ENCODE measurements at regions not wholly inside any gene's neighbourhood (a gene's known extent, or its start where the extent isn't known, plus 50 kb on each side); places are given as distances from the start of the nearest gene placed in this dataset.
"Not testable (repeated sequence)": the region's sequence is repeated elsewhere in the genome, so short reads cannot be mapped to it uniquely, and the experiment has no call there.

GRCh38 chr13:62760724-62761123 lies 1345.1 kb upstream of the PCDH20 start:
- H3K9me3 ChIP-seq (ENCODE audit: insufficient read depth, low read depth, low read length): no peaks in the 10 kb centered on the region
- no peak overlapping the region for H3K27ac ChIP-seq (ENCODE audit: low read depth, low read length)
- no peaks in the 10 kb centered on the region for H3K9me3 Mint-ChIP-seq (ENCODE audit: unreplicated experiment)
- no peaks in the 10 kb centered on the region for H3K4me1 ChIP-seq (ENCODE audit: insufficient read depth, low read length)
- no peaks in the 10 kb centered on the region for H3K4me1 Mint-ChIP-seq (ENCODE audit: low read depth, unreplicated experiment)
- no peak for DNase-seq (ENCODE audit: low read depth)
- no peak for FAIRE-seq
- TF ChIP-seq EZH2 (IDR thresholded peaks at IDR 0.05; ENCODE audit: insufficient read depth, low read length) (no peak), CTCF (IDR thresholded peaks at IDR 0.05; ENCODE audit: insufficient read depth, low read depth, low read length) (no peak)
- no peaks in the 10 kb centered on the region for H3K36me3 Mint-ChIP-seq (ENCODE audit: low read depth, unreplicated experiment)
- no peak overlapping the region for H3K9ac ChIP-seq (ENCODE audit: low read length)
- no peak overlapping the region for H3K4me3 ChIP-seq (ENCODE audit: insufficient read depth, low read depth, low read length)
- no peak overlapping the region for H2AFZ ChIP-seq (ENCODE audit: low read depth, low read length)
- H3K36me3 ChIP-seq (ENCODE audit: insufficient read depth, low read length): no peaks in the 10 kb centered on the region
- no peaks in the 10 kb centered on the region for H3K79me2 ChIP-seq (ENCODE audit: insufficient read depth, low read length)
- no peaks in the 10 kb centered on the region for H4K20me1 ChIP-seq (ENCODE audit: insufficient read depth, low read length)
- no peaks in the 10 kb centered on the region for H3K27me3 ChIP-seq (ENCODE audit: insufficient read depth, low read length)
- no peak overlapping the region for H3K27ac Mint-ChIP-seq (ENCODE audit: unreplicated experiment)
- H3K4me2 ChIP-seq (ENCODE audit: low read length): no peak overlapping the region
- H3K27me3 Mint-ChIP-seq (ENCODE audit: low read depth, unreplicated experiment): no peaks in the 10 kb centered on the region
- H3K4me3 Mint-ChIP-seq (ENCODE audit: unreplicated experiment): no peak overlapping the region

- Histone ChIP-seq H4K20me1 (ENCODE audit: insufficient read depth, low read length) (no peaks in the 10 kb centered on the region), H3K9ac (ENCODE audit: low read length) (no peak overlapping the region), H3K79me2 (ENCODE audit: insufficient read depth, low read length) (no peaks in the 10 kb centered on the region), H3K4me2 (ENCODE audit: low read length) (no peak overlapping the region), H3K4me3 (ENCODE audit: insufficient read depth, low read depth, low read length) (no peak overlapping the region), H3K27ac (ENCODE audit: low read depth, low read length) (no peak overlapping the region), H3K27me3 (ENCODE audit: insufficient read depth, low read length) (no peaks in the 10 kb centered on the region), H2AFZ (ENCODE audit: low read depth, low read length) (no peak overlapping the region), H3K36me3 (ENCODE audit: insufficient read depth, low read length) (no peaks in the 10 kb centered on the region), H3K4me1 (ENCODE audit: insufficient read depth, low read length) (no peaks in the 10 kb centered on the region), H3K9me3 (ENCODE audit: insufficient read depth, low read depth, low read length) (no peaks in the 10 kb centered on the region)
- Mint-ChIP-seq H3K27ac (ENCODE audit: unreplicated experiment) (no peak overlapping the region), H3K4me3 (ENCODE audit: unreplicated experiment) (no peak overlapping the region), H3K27me3 (ENCODE audit: low read depth, unreplicated experiment) (no peaks in the 10 kb centered on the region), H3K9me3 (ENCODE audit: unreplicated experiment) (no peaks in the 10 kb centered on the region), H3K36me3 (ENCODE audit: low read depth, unreplicated experiment) (no peaks in the 10 kb centered on the region), H3K4me1 (ENCODE audit: low read depth, unreplicated experiment) (peaks cover 7% of the 10 kb centered on the region)
- FAIRE-seq (no peak), DNase-seq (ENCODE audit: low read depth) (no peak)
- TF ChIP-seq EZH2 (IDR thresholded peaks at IDR 0.05; ENCODE audit: insufficient read depth, low read length): no peak
- TF ChIP-seq CTCF (IDR thresholded peaks at IDR 0.05; ENCODE audit: insufficient read depth, low read depth, low read length): no peak
These were observed 1332.0 kb upstream of the PCDH20 start for GRCh38 chr13:62747629-62748028.

GRCh38 chr13:62747152-62747551 lies 1331.5 kb upstream of the PCDH20 start:
- H4K20me1 ChIP-seq (ENCODE audit: insufficient read depth, low read length): no peaks in the 10 kb centered on the region
- peaks cover 7% of the 10 kb centered on the region for H3K4me1 Mint-ChIP-seq (ENCODE audit: low read depth, unreplicated experiment)
- H3K27ac Mint-ChIP-seq (ENCODE audit: unreplicated experiment): peak overlapping the region; percentile 38
- no peak for FAIRE-seq
- H3K9ac ChIP-seq (ENCODE audit: low read length): no peak overlapping the region
- H3K36me3 ChIP-seq (ENCODE audit: insufficient read depth, low read length): no peaks in the 10 kb centered on the region
- no peaks in the 10 kb centered on the region for H3K9me3 ChIP-seq (ENCODE audit: insufficient read depth, low read depth, low read length)
- H3K4me2 ChIP-seq (ENCODE audit: low read length): no peak overlapping the region
- no peaks in the 10 kb centered on the region for H3K27me3 Mint-ChIP-seq (ENCODE audit: low read depth, unreplicated experiment)
- H3K4me1 ChIP-seq (ENCODE audit: insufficient read depth, low read length): no peaks in the 10 kb centered on the region
- TF ChIP-seq EZH2 (IDR thresholded peaks at IDR 0.05; ENCODE audit: insufficient read depth, low read length): no peak
- TF ChIP-seq CTCF (IDR thresholded peaks at IDR 0.05; ENCODE audit: insufficient read depth, low read depth, low read length): no peak
- no peaks in the 10 kb centered on the region for H3K9me3 Mint-ChIP-seq (ENCODE audit: unreplicated experiment)
- no peak overlapping the region for H3K27ac ChIP-seq (ENCODE audit: low read depth, low read length)
- H3K4me3 ChIP-seq (ENCODE audit: insufficient read depth, low read depth, low read length): no peak overlapping the region
- DNase-seq (ENCODE audit: low read depth): no peak
- H3K79me2 ChIP-seq (ENCODE audit: insufficient read depth, low read length): no peaks in the 10 kb centered on the region
- H2AFZ ChIP-seq (ENCODE audit: low read depth, low read length): no peak overlapping the region
- H3K4me3 Mint-ChIP-seq (ENCODE audit: unreplicated experiment): no peak overlapping the region
- no peaks in the 10 kb centered on the region for H3K36me3 Mint-ChIP-seq (ENCODE audit: low read depth, unreplicated experiment)
- H3K27me3 ChIP-seq (ENCODE audit: insufficient read depth, low read length): no peaks in the 10 kb centered on the region

- FAIRE-seq: not testable (repeated sequence)
- H3K9me3 Mint-ChIP-seq (ENCODE audit: unreplicated experiment): peaks cover 10% of the 10 kb centered on the region
These were observed 1314.1 kb upstream of the PCDH20 start for GRCh38 chr13:62729746-62730145.

More at GRCh38 chr13:62729746-62730145, 1314.1 kb upstream of the PCDH20 start:
- H2AFZ ChIP-seq (ENCODE audit: low read depth, low read length); H3K79me2 ChIP-seq (ENCODE audit: insufficient read depth, low read length); H3K4me1 ChIP-seq (ENCODE audit: insufficient read depth, low read length); H3K27ac Mint-ChIP-seq (ENCODE audit: unreplicated experiment); DNase-seq (ENCODE audit: low read depth); H3K4me3 Mint-ChIP-seq (ENCODE audit: unreplicated experiment); H3K9me3 ChIP-seq (ENCODE audit: insufficient read depth, low read depth, low read length); H3K27me3 Mint-ChIP-seq (ENCODE audit: low read depth, unreplicated experiment); H3K4me1 Mint-ChIP-seq (ENCODE audit: low read depth, unreplicated experiment); H3K4me3 ChIP-seq (ENCODE audit: insufficient read depth, low read depth, low read length); H4K20me1 ChIP-seq (ENCODE audit: insufficient read depth, low read length); H3K27ac ChIP-seq (ENCODE audit: low read depth, low read length); H3K4me2 ChIP-seq (ENCODE audit: low read length); H3K27me3 ChIP-seq (ENCODE audit: insufficient read depth, low read length); H3K9ac ChIP-seq (ENCODE audit: low read length); H3K36me3 Mint-ChIP-seq (ENCODE audit: low read depth, unreplicated experiment); H3K36me3 ChIP-seq (ENCODE audit: insufficient read depth, low read length): not testable (repeated sequence)

Measured in astrocyte (in vitro differentiated cells and primary cell).